ENCODE measurements at regions not wholly inside any gene's neighbourhood (a gene's known extent, or its start where the extent isn't known, plus 50 kb on each side); places are given as distances from the start of the nearest gene placed in this dataset.

GRCh38 chr11:11056749-11057471 is 199.1 kb upstream of the ZBED5 start:
- ChIA-PET POLR2A (interaction anchor here (0.6 kb wide), 1 partner anchor 1592 kb away, joined by 3 read pairs; no protein-coding TSS in a partner anchor), SMC1A (ENCODE audit: uncharacterized antibody, unreplicated experiment) (interaction anchor here (1.2 kb wide), 1 partner anchor 34 kb away, joined by 3 read pairs; no protein-coding TSS in a partner anchor), CTCF (interaction anchor here (0.8 kb wide), 1 partner anchor 29 kb away, joined by 4 read pairs; no protein-coding TSS in a partner anchor), RAD21 (ENCODE audit: unreplicated experiment) (no interaction called here)
- no peak for FAIRE-seq
- Histone ChIP-seq H3K36me3 (ENCODE audit: control insufficient read depth in 2 of 2, insufficient read depth in 2 of 2, low read length in 1 of 2) (no peaks in the 10 kb centered on the region), H2AFZ (ENCODE audit: control insufficient read depth, low read depth, low read length) (no peak overlapping the region), H3K27ac (ENCODE audit: control insufficient read depth, insufficient read depth) (no peak overlapping the region), H3K27me3 (replicated peaks in 1 of 2; ENCODE audit: control insufficient read depth in 2 of 2, insufficient read depth in 2 of 2, low read length in 1 of 2) (no peaks in the 10 kb centered on the region), H3K4me2 (ENCODE audit: control insufficient read depth, insufficient read depth) (no peak overlapping the region), H3K4me1 (ENCODE audit: control insufficient read depth, insufficient read depth, low read length) (no peaks in the 10 kb centered on the region), H3K9ac (ENCODE audit: control insufficient read depth, insufficient read depth, low read length) (no peak overlapping the region), H3K4me3 (no peak overlapping the region), H4K20me1 (ENCODE audit: control insufficient read depth, insufficient read depth) (no peaks in the 10 kb centered on the region), H3K79me2 (ENCODE audit: control insufficient read depth, insufficient read depth, low read length) (no peaks in the 10 kb centered on the region), H3K9me3 (replicated peaks; ENCODE audit: control insufficient read depth, insufficient read depth, low read length) (peaks cover 3% of the 10 kb centered on the region; the same call in 1 of the 3 replicates)
- no peak for TF ChIP-seq CEBPB (IDR thresholded peaks at IDR 0.05; ENCODE audit: borderline replicate concordance in 1 of 2, low read depth in 2 of 2, low read length in 2 of 2)
- TF ChIP-seq, protein P1, sequence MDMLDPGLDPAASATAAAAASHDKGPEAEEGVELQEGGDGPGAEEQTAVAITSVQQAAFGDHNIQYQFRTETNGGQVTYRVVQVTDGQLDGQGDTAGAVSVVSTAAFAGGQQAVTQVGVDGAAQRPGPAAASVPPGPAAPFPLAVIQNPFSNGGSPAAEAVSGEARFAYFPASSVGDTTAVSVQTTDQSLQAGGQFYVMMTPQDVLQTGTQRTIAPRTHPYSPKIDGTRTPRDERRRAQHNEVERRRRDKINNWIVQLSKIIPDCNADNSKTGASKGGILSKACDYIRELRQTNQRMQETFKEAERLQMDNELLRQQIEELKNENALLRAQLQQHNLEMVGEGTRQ (IDR thresholded peaks at IDR 0.05; ENCODE audit: borderline replicate concordance, low read depth, low read length) = no peak
- no peak for TF ChIP-seq RCOR1 (conservative IDR thresholded peaks at IDR 0.05; ENCODE audit: low read depth, low read length)
- no peak for TF ChIP-seq TARDBP (IDR thresholded peaks at IDR 0.05; ENCODE audit: borderline replicate concordance)
- no peak for TF ChIP-seq ZBED1 (IDR thresholded peaks at IDR 0.05; ENCODE audit: borderline replicate concordance)
- TF ChIP-seq, protein P2, sequence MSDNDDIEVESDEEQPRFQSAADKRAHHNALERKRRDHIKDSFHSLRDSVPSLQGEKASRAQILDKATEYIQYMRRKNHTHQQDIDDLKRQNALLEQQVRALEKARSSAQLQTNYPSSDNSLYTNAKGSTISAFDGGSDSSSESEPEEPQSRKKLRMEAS (IDR thresholded peaks at IDR 0.05; ENCODE audit: low read depth, low read length) = no peak
- no peak for TF ChIP-seq EGR1 (IDR thresholded peaks at IDR 0.05; ENCODE audit: borderline replicate concordance in 1 of 2, low read depth in 2 of 2, low read length in 2 of 2)
- no peak for TF ChIP-seq PML (IDR thresholded peaks at IDR 0.05; ENCODE audit: low read length)
- no peak for TF ChIP-seq ESRRA (IDR thresholded peaks at IDR 0.05; ENCODE audit: low read length)
- TF ChIP-seq EED (IDR thresholded peaks at IDR 0.05; ENCODE audit: low read depth) = no peak
- TF ChIP-seq ZZZ3 (IDR thresholded peaks at IDR 0.05; ENCODE audit: control insufficient read depth, insufficient read length, low read depth) = no peak
- no peak for TF ChIP-seq STAT1 (conservative IDR thresholded peaks at IDR 0.05)
- TF ChIP-seq, protein P3, sequence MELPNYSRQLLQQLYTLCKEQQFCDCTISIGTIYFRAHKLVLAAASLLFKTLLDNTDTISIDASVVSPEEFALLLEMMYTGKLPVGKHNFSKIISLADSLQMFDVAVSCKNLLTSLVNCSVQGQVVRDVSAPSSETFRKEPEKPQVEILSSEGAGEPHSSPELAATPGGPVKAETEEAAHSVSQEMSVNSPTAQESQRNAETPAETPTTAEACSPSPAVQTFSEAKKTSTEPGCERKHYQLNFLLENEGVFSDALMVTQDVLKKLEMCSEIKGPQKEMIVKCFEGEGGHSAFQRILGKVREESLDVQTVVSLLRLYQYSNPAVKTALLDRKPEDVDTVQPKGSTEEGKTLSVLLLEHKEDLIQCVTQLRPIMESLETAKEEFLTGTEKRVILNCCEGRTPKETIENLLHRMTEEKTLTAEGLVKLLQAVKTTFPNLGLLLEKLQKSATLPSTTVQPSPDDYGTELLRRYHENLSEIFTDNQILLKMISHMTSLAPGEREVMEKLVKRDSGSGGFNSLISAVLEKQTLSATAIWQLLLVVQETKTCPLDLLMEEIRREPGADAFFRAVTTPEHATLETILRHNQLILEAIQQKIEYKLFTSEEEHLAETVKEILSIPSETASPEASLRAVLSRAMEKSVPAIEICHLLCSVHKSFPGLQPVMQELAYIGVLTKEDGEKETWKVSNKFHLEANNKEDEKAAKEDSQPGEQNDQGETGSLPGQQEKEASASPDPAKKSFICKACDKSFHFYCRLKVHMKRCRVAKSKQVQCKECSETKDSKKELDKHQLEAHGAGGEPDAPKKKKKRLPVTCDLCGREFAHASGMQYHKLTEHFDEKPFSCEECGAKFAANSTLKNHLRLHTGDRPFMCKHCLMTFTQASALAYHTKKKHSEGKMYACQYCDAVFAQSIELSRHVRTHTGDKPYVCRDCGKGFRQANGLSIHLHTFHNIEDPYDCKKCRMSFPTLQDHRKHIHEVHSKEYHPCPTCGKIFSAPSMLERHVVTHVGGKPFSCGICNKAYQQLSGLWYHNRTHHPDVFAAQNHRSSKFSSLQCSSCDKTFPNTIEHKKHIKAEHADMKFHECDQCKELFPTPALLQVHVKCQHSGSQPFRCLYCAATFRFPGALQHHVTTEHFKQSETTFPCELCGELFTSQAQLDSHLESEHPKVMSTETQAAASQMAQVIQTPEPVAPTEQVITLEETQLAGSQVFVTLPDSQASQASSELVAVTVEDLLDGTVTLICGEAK (IDR thresholded peaks at IDR 0.05; ENCODE audit: borderline replicate concordance) = no peak
- no peak for TF ChIP-seq SUPT20H (IDR thresholded peaks at IDR 0.05; ENCODE audit: borderline replicate concordance, control insufficient read depth, low read depth, low read length)
- TF ChIP-seq, protein P4, sequence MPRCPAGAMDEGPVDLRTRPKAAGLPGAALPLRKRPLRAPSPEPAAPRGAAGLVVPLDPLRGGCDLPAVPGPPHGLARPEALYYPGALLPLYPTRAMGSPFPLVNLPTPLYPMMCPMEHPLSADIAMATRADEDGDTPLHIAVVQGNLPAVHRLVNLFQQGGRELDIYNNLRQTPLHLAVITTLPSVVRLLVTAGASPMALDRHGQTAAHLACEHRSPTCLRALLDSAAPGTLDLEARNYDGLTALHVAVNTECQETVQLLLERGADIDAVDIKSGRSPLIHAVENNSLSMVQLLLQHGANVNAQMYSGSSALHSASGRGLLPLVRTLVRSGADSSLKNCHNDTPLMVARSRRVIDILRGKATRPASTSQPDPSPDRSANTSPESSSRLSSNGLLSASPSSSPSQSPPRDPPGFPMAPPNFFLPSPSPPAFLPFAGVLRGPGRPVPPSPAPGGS (IDR thresholded peaks at IDR 0.05; ENCODE audit: borderline replicate concordance, insufficient read depth, low read depth, low read length, poor library complexity, severe bottlenecking) = no peak
- DNase-seq (ENCODE audit: low read depth, low spot score) = no peak
- intact Hi-C loops (cut with micrococcal nuclease; ENCODE audit: unreplicated experiment) = no loop called here
- WGBS (ENCODE audit: insufficient coverage, insufficient replicate concordance, low lambda C conversion rate, missing lambda C conversion rate) = 11% methylated on average over 2 of the region's 2 CpGs
- BruUV-seq (replicated peaks) = no TSS peak
- ATAC-seq = no peak
- in situ Hi-C loops (cut with MboI) = no loop called here
